HG02981 (cell line): ENCODE measurements at regions not wholly inside any gene's neighbourhood (a gene's known extent, or its start where the extent isn't known, plus 50 kb on each side); places are given as distances from the start of the nearest gene placed in this dataset.

Source experiments
- ATAC-seq: cut with Tn5 transposase; IDR thresholded peaks from one replicate; pipeline ENCODE4 v1.9.1; 2021; ENCODE audit warnings: mild to moderate bottlenecking, moderate library complexity; ENCODE audit not compliant: unreplicated experiment

- ATAC-seq: no peak
Observed at GRCh38 chrY:15500536-15500935, 976.2 kb downstream of the NLGN4Y start.

- no peak for ATAC-seq
Observed at GRCh38 chrY:15501181-15501580, 976.9 kb downstream of the NLGN4Y start.

GRCh38 chrY:15510288-15510687 lies 986.0 kb downstream of the NLGN4Y start:
- no peak for ATAC-seq

- ATAC-seq: no peak
Observed at GRCh38 chrY:15510984-15511650, 986.8 kb downstream of the NLGN4Y start.

GRCh38 chrY:15535131-15535530 lies 1010.8 kb downstream of the NLGN4Y start:
- ATAC-seq: no peak

- ATAC-seq: no peak
Observed at GRCh38 chrY:15535784-15536511, 1011.6 kb downstream of the NLGN4Y start.

- no peak for ATAC-seq
Observed at GRCh38 chrY:15540516-15540915, 1016.2 kb downstream of the NLGN4Y start.

- no peak for ATAC-seq
Observed at GRCh38 chrY:15546177-15546754, 1021.9 kb downstream of the NLGN4Y start.

- no peak for ATAC-seq
Observed at GRCh38 chrY:15552074-15552473, 1027.7 kb downstream of the NLGN4Y start.

GRCh38 chrY:15554991-15555390 lies 1030.7 kb downstream of the NLGN4Y start:
- ATAC-seq: no peak

- ATAC-seq: no peak
Observed at GRCh38 chrY:15559169-15559568, 1034.8 kb downstream of the NLGN4Y start.

GRCh38 chrY:15560840-15561239 lies 1036.5 kb downstream of the NLGN4Y start:
- no peak for ATAC-seq

GRCh38 chrY:15561501-15562289 lies 1037.4 kb downstream of the NLGN4Y start:
- ATAC-seq: no peak

- no peak for ATAC-seq
Observed at GRCh38 chrY:15577886-15578285, 1053.6 kb downstream of the NLGN4Y start.

- ATAC-seq: no peak
Observed at GRCh38 chrY:15578761-15579160, 1054.4 kb downstream of the NLGN4Y start.

GRCh38 chrY:15579245-15579644 lies 1054.9 kb downstream of the NLGN4Y start:
- ATAC-seq: no peak

- no peak for ATAC-seq
Observed at GRCh38 chrY:15583111-15583510, 1058.8 kb downstream of the NLGN4Y start.

- ATAC-seq: no peak
Observed at GRCh38 chrY:15592957-15593356, 1068.6 kb downstream of the NLGN4Y start.

- no peak for ATAC-seq
Observed at GRCh38 chrY:15593476-15594160, 1069.3 kb downstream of the NLGN4Y start.

GRCh38 chrY:15594179-15594578 lies 1069.8 kb downstream of the NLGN4Y start:
- no peak for ATAC-seq

- ATAC-seq: no peak
Observed at GRCh38 chrY:15600565-15600964, 1076.2 kb downstream of the NLGN4Y start.
